Inflammatory macrophage (primary cell): ENCODE measurements at regions not wholly inside any gene's neighbourhood (a gene's known extent, or its start where the extent isn't known, plus 50 kb on each side); places are given as distances from the start of the nearest gene placed in this dataset.
A peak's percentile ranks its signal among the peaks of the same experiment; 100 is the strongest.

Experiments used
- DNase-seq, 2 donors: peaks; one replicate each; pipeline ENCODE4 v3.0.0-alpha.2; 2020 to 2022

DNA sequence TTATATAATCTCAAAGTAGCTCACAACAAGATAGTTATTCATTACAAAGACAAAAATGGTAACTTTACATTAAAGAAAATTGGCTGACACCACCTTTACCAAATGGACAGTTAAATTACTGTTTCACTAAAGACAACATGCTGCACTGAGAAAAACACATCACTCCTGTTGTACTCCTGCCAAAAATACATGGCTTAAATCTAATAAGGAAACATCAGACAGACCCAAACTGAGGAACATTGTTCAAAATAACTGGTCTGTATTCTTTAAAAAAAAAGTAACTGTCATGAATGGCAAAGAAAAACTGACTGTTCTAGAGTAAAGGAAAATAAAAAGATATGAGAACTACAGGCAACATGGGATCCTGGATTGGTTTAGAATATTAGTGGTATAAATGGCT lies 151.3 kb upstream of the DCN start:
- no peak for DNase-seq

GRCh38 chr12:91332302-91332701 lies 149.7 kb upstream of the DCN start:
- DNase-seq = no peak

GRCh38 chr12:91331371-91331770 lies 148.8 kb upstream of the DCN start:
- no peak for DNase-seq

GRCh38 chr12:91328451-91328850 lies 145.8 kb upstream of the DCN start:
- no peak for DNase-seq

- DNase-seq = no peak
Observed at GRCh38 chr12:91327889-91328288, 145.3 kb upstream of the DCN start.

DNA sequence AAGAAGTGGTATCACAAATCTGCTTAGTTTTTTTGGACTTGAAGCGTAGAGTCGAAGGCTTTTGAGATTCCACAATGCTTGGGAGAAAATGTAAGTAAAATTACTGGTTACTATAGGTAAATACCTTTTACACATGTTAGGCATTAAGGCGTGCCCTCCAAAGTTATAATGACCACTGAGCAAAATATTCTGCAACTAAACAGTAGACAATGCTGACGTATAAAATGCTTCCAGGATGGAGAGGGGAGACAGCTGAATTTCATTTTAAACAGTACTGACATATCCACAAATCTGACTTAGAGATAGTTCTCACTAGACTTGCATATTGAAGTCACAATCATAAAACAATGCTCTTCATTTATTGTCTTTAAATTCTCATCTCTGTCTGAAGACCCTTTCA lies 144.5 kb upstream of the DCN start:
- DNase-seq = no peak

- peak; percentile 49 to 57 for DNase-seq
Observed at GRCh38 chr12:91326058-91327027, 143.7 kb upstream of the DCN start.

GRCh38 chr12:91320999-91321398 lies 138.4 kb upstream of the DCN start:
- DNase-seq = no peak

DNA sequence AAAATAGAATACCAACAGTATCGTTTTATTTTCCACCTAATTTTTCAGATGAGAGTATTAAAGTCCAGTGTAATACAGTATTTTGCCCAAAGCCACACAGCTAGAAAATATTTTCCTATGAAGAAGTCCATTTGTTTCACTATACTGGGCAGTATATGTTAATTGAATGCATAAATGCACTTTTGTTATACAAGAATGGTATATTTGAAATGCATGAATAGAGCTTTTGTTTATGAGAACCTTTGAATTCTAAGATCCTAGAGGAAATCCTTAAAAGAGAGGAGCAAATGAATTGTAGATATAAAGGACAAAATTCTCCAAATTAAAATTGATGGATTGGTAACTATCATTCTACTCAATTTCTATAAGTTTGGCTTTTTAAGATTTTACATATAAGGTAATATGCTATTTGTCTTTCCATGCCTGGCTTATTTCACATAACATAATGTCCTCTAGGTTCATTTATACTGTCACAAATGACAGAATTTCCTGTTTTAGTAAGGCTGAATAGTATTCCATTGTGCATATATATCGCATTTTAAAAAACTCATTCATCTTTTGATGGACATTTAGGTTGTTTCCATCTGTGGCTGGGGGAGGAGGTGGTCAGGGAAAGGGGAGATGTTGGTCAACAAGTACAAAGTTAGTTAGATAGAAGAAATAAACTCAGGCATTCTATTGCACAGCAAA lies 136.6 kb upstream of the DCN start:
- DNase-seq = no peak

DNA sequence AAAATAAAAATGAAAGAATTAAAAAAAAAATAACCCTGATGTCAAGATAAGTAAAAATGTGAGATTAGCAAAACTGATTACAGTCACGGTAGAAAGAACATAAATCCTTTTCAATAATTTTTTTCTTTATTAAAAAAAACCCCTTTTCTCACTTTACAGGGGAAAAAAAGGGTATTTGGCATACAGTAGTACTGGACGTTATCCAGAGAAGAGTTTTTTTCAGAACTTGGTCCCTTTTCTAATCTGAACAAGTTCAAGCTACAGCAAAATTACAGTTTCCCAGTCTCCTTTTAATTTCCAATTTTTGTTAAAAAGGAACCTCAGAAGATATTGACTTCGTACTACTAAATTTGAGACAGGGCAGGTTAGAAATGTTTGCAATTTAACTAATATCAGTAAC lies 134.7 kb upstream of the DCN start:
- no peak for DNase-seq

GRCh38 chr12:91316907-91317269 lies 134.3 kb upstream of the DCN start:
- no peak for DNase-seq

DNA sequence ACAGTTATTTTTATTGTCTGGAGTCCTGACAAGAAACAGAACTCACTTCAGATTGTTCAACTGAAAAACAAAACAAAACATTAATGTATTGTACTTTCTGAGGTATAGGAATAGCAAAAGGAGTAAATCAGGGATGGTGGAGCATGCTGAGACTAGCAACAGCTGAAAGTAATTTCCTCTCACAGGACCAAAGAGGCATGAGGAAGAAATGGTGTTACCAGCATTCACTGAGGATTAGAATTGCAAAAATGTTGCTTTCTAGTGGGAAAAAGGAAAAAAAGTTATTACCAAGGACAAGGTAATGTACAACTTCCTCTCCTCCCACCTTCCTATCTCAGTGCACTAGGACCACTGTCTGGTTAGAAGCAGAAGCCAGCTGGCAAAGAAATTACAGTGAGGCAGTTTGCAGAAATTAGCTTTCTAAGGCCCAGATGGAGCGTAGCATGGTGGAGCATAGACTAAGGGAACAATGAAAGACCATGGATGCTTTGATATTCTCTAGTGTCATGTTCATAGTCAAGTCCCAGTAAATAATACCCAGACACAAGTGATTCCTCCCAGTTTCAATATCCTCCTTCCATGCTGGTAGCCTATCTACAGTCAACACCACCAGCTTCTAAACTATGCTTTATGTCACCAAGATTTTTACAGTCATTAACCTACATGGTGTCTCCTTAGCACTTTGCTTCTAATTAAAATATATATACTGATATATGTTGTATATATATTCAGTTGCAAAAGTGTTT lies 133.7 kb upstream of the DCN start:
- no peak for DNase-seq

DNA sequence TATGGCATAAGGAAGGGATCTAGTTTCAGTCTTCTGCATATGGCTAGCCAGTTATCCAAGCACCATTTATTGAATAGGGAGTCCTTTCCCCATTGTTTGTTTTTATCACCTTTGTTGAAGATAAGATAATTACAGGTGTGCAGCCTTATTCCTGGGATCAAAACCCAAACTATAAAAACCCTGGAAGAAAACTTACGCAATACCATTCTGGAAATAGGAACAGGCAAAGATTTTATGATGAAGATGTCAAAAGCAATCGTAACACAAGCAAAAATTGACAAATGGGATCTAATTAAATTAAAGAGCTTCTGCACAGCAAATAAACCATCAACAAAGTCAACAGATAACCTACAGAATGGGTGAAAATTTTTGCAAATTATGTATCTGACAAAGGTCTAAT lies 128.5 kb upstream of the DCN start:
- DNase-seq = no peak

GRCh38 chr12:91309450-91309849 lies 126.8 kb upstream of the DCN start:
- no peak for DNase-seq

DNA sequence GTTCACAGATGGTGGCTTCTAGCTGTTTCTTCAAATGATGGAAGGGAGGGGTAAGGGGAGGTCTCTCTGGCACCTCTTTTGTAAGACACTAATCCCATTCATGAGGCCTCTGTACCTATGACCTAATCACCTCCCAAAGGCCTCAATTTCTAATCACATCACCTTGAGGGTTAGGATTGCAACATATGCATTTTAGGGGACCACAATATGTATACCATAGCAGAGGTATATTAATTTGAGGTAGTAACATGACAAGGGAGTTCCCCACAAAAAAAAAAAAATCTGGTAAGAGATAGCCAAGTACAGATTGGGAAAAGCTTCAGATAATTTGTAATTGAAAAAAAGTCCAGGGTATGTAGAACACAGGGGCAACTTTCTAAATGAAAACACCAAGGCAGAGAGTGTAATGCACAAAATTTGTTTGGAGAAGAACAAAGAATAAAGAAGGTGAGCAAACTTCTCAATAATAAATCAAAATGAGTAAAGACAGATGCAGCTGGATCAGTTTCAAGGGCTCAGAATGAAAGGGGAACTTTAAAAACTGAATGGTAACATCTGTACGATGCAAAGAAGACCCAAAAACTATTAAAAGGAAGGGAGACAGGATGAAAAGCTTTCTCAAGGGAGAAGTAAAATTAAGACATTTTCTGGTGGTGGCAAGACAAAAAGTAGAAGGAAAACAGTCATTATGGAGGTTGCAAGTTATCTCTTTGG lies 125.5 kb upstream of the DCN start:
- no peak for DNase-seq

DNA sequence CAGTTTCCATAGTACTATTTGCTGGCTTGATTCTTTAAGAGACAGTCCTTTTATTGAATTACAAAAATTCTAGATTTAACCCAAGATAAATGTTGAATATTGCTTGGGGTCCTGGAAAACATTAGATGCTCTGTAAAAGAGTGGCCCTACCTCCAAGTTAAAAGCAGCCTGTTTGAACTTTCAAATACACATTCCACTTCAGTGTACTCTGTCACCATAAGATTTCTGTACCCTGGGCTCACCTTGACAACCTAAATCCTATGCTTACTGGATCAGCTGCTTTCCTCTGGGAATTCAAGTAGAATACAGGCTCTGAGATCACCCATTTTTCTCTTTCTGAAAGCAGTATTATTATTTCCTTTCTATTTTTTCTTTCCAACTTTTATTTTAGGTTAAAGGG lies 107.7 kb upstream of the DCN start:
- DNase-seq = no peak

GRCh38 chr12:91289906-91290305 lies 107.3 kb upstream of the DCN start:
- no peak for DNase-seq

- DNase-seq = no peak
Observed at GRCh38 chr12:91289072-91289471, 106.5 kb upstream of the DCN start.

DNA sequence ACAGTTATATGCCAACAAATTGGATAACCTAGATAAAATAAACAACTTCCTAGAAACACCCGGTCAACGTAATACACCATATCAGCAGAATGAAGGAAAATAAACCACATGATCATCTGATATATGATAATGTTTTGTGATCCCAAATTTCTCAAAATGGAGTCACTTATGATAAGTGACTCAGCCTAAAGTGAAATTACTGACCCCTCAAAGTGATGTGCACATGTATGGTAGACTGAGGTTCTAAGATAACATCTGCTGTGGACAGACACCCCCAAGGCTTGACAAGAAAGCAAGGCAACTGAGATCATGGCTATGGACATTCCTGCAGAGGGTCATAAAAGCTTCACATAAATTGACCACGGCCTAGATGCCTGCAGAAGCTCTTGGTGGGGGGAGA lies 105.1 kb upstream of the DCN start:
- DNase-seq = no peak

DNA sequence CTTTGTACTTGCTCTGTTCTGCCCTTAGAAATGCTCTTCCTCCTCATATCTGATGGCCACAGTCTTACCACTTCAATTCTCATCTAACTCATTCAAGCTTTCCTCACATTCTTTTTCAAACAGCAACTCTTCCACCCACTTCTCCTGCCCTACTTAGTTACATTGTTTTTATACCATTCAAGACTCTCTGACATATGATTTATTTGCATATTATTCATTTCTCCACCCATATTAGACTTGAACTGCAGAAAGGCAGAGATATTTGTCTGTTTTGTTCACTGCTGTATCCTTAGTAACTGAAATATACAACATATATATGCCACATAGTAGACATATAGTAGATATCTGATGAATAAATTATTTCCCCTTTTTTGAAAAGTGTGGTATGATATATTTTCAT lies 95.5 kb upstream of the DCN start:
- no peak for DNase-seq

GRCh38 chr12:91276509-91276908 lies 93.9 kb upstream of the DCN start:
- DNase-seq = no peak

DNA sequence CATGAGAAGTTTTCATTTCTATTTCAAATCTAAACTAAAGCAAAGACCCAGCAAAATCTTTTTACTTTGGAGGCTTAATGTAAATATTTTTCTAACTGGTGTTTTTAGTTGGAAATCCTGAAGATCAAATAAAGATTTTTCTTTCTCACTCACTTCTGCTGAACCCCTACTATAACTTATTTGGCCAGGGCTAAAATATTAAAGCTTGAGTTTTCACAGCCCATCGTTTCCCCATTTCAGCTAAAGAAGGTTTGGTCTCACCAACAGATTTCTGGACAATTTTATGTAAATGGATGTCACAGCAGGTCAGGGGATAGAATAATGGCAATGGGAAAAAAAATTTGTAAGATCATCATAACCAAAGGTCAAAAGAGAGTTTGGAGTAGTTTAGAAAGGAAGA lies 92.7 kb upstream of the DCN start:
- no peak for DNase-seq

DNA sequence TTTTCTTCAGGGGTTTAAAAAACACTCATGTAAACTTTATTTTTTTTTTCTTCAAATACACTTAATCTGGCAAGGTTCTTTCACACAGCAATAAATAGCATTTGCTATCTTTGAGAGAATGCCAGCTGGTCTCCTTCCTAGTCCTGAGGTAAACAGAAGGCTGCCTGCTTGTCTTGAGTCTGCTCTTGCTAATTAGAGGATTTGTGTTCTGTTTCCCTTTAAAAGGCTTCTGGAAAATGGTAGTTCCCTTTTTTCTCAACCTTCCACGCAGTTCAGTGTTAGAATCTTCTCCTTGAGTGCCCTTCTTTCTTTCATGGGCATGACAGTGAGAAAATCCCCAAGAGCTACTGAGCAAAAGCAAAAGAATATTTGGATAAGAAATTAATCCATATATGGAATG lies 92.3 kb upstream of the DCN start:
- no peak for DNase-seq
